ENCODE measurements at regions not wholly inside any gene's neighbourhood (a gene's known extent, or its start where the extent isn't known, plus 50 kb on each side); places are given as distances from the start of the nearest gene placed in this dataset.

DNA sequence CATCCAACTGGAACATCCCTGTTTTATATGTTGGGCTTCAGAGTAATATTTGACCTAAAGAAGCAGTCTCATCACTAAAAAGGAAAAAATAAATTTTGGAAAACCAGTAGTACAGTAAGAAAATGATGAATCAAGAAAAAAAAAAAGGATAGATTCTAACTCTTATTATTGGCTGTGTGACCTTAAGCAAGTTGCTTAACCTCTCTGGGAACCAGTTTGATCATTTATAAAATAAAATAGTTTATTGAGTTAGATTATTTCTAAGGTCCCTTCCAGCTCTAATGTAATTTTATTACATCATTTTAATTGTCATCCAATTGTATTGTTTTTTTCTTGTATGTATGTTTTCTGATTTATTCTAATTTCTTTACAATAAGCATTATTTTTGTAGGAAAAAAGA is 127.0 kb downstream of the PRELID2 start:
- H3K27ac ChIP-seq, result no peak overlapping the region
- ChIA-PET CTCF (interaction anchor here (0.5 to 1.0 kb wide), 5 partner anchors 10 to 366 kb away, joined by 3 to 4 read pairs (median 3); no protein-coding TSS in a partner anchor), POLR2A (ENCODE audit: low non-redundant PET) (no interaction called here)
- TF ChIP-seq, protein P1, sequence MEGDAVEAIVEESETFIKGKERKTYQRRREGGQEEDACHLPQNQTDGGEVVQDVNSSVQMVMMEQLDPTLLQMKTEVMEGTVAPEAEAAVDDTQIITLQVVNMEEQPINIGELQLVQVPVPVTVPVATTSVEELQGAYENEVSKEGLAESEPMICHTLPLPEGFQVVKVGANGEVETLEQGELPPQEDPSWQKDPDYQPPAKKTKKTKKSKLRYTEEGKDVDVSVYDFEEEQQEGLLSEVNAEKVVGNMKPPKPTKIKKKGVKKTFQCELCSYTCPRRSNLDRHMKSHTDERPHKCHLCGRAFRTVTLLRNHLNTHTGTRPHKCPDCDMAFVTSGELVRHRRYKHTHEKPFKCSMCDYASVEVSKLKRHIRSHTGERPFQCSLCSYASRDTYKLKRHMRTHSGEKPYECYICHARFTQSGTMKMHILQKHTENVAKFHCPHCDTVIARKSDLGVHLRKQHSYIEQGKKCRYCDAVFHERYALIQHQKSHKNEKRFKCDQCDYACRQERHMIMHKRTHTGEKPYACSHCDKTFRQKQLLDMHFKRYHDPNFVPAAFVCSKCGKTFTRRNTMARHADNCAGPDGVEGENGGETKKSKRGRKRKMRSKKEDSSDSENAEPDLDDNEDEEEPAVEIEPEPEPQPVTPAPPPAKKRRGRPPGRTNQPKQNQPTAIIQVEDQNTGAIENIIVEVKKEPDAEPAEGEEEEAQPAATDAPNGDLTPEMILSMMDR (conservative IDR thresholded peaks at IDR 0.05; ENCODE audit: low read depth), result no peak
- no peak for DNase-seq (ENCODE audit: low spot score)

DNA sequence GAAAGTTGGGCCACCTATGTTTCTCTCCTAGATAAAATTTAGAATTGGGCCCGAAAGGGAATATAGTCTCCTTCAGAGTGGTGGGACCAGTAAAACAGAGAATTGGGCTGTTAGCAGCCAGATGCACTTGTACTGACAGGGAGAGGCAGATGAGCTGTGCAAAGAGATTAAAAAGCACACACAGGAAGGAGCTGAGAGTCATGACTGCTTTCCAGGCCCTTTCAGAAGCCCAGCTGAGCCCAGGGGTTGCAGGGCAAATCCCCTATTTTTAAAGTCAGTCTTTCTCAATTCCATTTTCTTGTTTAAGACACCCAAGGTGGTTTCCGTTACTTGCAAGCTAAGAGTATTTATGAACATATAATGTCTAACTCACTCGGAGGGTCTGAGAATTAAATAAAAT is 130.4 kb downstream of the PRELID2 start:
- CTCF ChIA-PET, result interaction anchor here (0.8 to 1.4 kb wide), 2 partner anchors 23 to 315 kb away, joined by 4 read pairs; no protein-coding TSS in a partner anchor
- TF ChIP-seq, protein P1 (conservative IDR thresholded peaks at IDR 0.05; ENCODE audit: low read depth), result no peak
- no peak overlapping the region for H3K27ac ChIP-seq
- POLR2A ChIA-PET (ENCODE audit: low non-redundant PET), result no interaction called here
- no peak for DNase-seq (ENCODE audit: low spot score)

- no peak for DNase-seq (ENCODE audit: low spot score)
- H3K27ac ChIP-seq, result no peak overlapping the region
- TF ChIP-seq, protein P1 (conservative IDR thresholded peaks at IDR 0.05; ENCODE audit: low read depth), result no peak
- ChIA-PET CTCF (no interaction called here), POLR2A (ENCODE audit: low non-redundant PET) (no interaction called here)
Measured at GRCh38 chr5:145703856-145704255, 131.3 kb downstream of the PRELID2 start.

- POLR2A ChIA-PET (ENCODE audit: low non-redundant PET), result interaction anchor here (0.6 kb wide), 1 partner anchor 32 kb away, joined by 3 read pairs; no protein-coding TSS in a partner anchor
- CTCF ChIA-PET, result interaction anchor here (2.8 kb wide), 1 partner anchor 124 kb away, joined by 11 read pairs; no protein-coding TSS in a partner anchor
- no peak for DNase-seq (ENCODE audit: low spot score)
- TF ChIP-seq, protein P1 (conservative IDR thresholded peaks at IDR 0.05; ENCODE audit: low read depth), result no peak
- H3K27ac ChIP-seq, result no peak overlapping the region
Measured at GRCh38 chr5:145701404-145701803, 133.7 kb downstream of the PRELID2 start.

DNA sequence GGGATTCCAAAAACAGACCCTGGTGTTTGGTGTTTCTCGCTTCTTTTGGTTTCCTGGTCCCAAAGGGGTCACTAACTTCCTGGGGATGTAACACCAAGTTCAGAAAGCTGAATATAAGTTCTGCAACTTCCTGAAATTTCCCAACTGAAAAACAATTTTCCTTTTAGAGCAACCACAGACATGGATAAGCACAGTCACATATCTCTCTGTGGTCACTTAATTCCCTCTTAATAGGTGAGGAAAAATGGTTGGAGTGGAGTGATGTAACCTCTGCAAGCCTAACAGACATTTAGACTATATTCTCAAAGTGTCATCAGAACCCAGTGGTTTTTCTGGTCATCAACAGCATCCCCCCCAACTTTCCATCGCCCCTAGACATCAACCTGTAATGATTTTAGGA is 135.3 kb downstream of the PRELID2 start:
- DNase-seq (ENCODE audit: low spot score), result no peak
- no peak overlapping the region for H3K27ac ChIP-seq
- POLR2A ChIA-PET (ENCODE audit: low non-redundant PET), result no interaction called here
- TF ChIP-seq, protein P1 (conservative IDR thresholded peaks at IDR 0.05; ENCODE audit: low read depth), result no peak
- CTCF ChIA-PET, result interaction anchor here (2.8 kb wide), 1 partner anchor 126 kb away, joined by 11 read pairs; no protein-coding TSS in a partner anchor

- no peak overlapping the region for H3K27ac ChIP-seq
- POLR2A ChIA-PET (ENCODE audit: low non-redundant PET), result no interaction called here
- peak; percentile 20 for DNase-seq (ENCODE audit: low spot score)
- TF ChIP-seq, protein P1 (conservative IDR thresholded peaks at IDR 0.05; ENCODE audit: low read depth), result peak; percentile 16; the same call in 1 of the 2 replicates
- CTCF ChIA-PET, result no interaction called here
Measured at GRCh38 chr5:145697251-145697990, 137.7 kb downstream of the PRELID2 start.

All from RWPE1 (cell line).